Kidney (tissue), 13 donors: ENCODE measurements at regions not wholly inside any gene's neighbourhood (a gene's known extent, or its start where the extent isn't known, plus 50 kb on each side); places are given as distances from the start of the nearest gene placed in this dataset.
"Not testable (repeated sequence)": the region's sequence is repeated elsewhere in the genome, so short reads cannot be mapped to it uniquely, and the experiment has no call there.

Experiments used
- DNase-seq, 5 donors: peaks; one replicate each; pipeline ENCODE4 v3.0.0-alpha.2; 2013 to 2020
- FAIRE-seq: peaks from 2 replicates; lab custom pipeline; 2012; peaks lifted over from hg19 to GRCh38; lab: Jason Lieb, UNC
- H3K27ac ChIP-seq, 2 donors: one replicate each; pipeline ENCODE4 v1.7.0; 2013; ENCODE audit warnings: low read depth in 2 of 2, low read length in 2 of 2, inconsistent platforms in 1 of 2
- H3K27me3 ChIP-seq: one replicate; pipeline ENCODE4 v1.7.1; 2013; ENCODE audit warnings: low read length, inconsistent platforms; ENCODE audit not compliant: control insufficient read depth, insufficient read depth
- H3K36me3 ChIP-seq, 3 donors: one replicate each; pipeline versions ENCODE4 v1.7.0 to v1.7.1; 2013; ENCODE audit warnings: low read length in 3 of 3, control low read depth in 1 of 3, inconsistent platforms in 1 of 3; ENCODE audit not compliant: insufficient read depth in 3 of 3, control insufficient read depth in 2 of 3
- H3K4me1 ChIP-seq, 3 donors: one replicate each; pipeline versions ENCODE4 v1.7.0 to v1.7.1; 2013; ENCODE audit warnings: low read length in 3 of 3, inconsistent platforms in 1 of 3, low read depth in 1 of 3; ENCODE audit not compliant: control insufficient read depth in 2 of 3, insufficient read depth in 2 of 3
- H3K4me3 ChIP-seq, 3 donors: one replicate each; pipeline versions ENCODE4 v1.7.0 to v1.8.1; 2013; ENCODE audit warnings: low read length in 3 of 3, control low read depth in 1 of 3, inconsistent platforms in 1 of 3
- H3K9ac ChIP-seq, 3 donors: one replicate each; pipeline versions ENCODE4 v1.7.0 to v1.7.1; 2013; ENCODE audit warnings: low read length in 3 of 3, control low read depth in 1 of 3, inconsistent platforms in 1 of 3
- H3K9me3 ChIP-seq, 3 donors: one replicate each; pipeline versions ENCODE4 v1.7.0 to v1.7.1; 2013; ENCODE audit warnings: low read length in 3 of 3, control low read depth in 1 of 3, inconsistent platforms in 1 of 3; ENCODE audit not compliant: control insufficient read depth in 2 of 3, insufficient read depth in 1 of 3
- CTCF ChIP-seq: IDR thresholded peaks from 3 replicates; pipeline ENCODE4 v1.5.1; 2012; ENCODE audit warnings: mild to moderate bottlenecking, moderate library complexity, borderline replicate concordance; ENCODE audit not compliant: insufficient read depth; ENCODE audit errors: extremely low read depth
- intact Hi-C: fragments of 100-400 bp; cut with DNase I; formaldehyde crosslinking; loops from one replicate; pipeline ENCODE4 v1.11.1; 2022
- donor health status: control.
- donor health status: control.
- donor health status: control.
- donor health status: control.
- donor health status: control.
- donor health status: DM: yes; HTN: yes; CAD: no.
- donor health status: Normal renal cell carcinoma (clear cell type).

GRCh38 chr6:155765275-155766194, 309.9 kb upstream of the NOX3 start:
- FAIRE-seq (no peak), DNase-seq (peak in 1 of 5 donors; percentile 34)
- Histone ChIP-seq H3K27me3 (no peaks in the 10 kb centered on the region), H3K36me3 (no peaks in the 10 kb centered on the region), H3K4me3 (no peak overlapping the region), H3K4me1 (no peaks in the 10 kb centered on the region), H3K9me3 (no peaks in the 10 kb centered on the region), H3K27ac (no peak overlapping the region), H3K9ac (no peak overlapping the region)
- intact Hi-C loops = no loop called here
- no peak for TF ChIP-seq CTCF

GRCh38 chr6:155762649-155763048, 307.0 kb upstream of the NOX3 start:
- Histone ChIP-seq H3K27ac (no peak overlapping the region), H3K4me3 (no peak overlapping the region), H3K9me3 (no peaks in the 10 kb centered on the region), H3K27me3 (no peaks in the 10 kb centered on the region), H3K36me3 (no peaks in the 10 kb centered on the region), H3K4me1 (no peaks in the 10 kb centered on the region), H3K9ac (no peak overlapping the region)
- TF ChIP-seq CTCF = no peak
- FAIRE-seq (no peak), DNase-seq (no peak)
- intact Hi-C loops = no loop called here

- no peak for FAIRE-seq
- H3K27me3 ChIP-seq = no peaks in the 10 kb centered on the region
- TF ChIP-seq CTCF = no peak
These were observed 299.8 kb upstream of the NOX3 start for GRCh38 chr6:155755452-155755851.

GRCh38 chr6:155748778-155749177, 293.1 kb upstream of the NOX3 start:
- H3K9ac ChIP-seq, H3K36me3 ChIP-seq, H3K4me1 ChIP-seq, H3K27ac ChIP-seq, H3K4me3 ChIP-seq, H3K9me3 ChIP-seq, FAIRE-seq, H3K27me3 ChIP-seq, intact Hi-C loops: not testable (repeated sequence)
- DNase-seq = peak in 4 of 5 donors; percentile 25 to 36 (median 32)

More at GRCh38 chr6:155755452-155755851, 299.8 kb upstream of the NOX3 start:
- no peak overlapping the region for H3K9ac ChIP-seq
- no peaks in the 10 kb centered on the region for H3K9me3 ChIP-seq
- H3K36me3 ChIP-seq = no peaks in the 10 kb centered on the region
- DNase-seq = no peak
- intact Hi-C loops = no loop called here
- H3K4me3 ChIP-seq = no peak overlapping the region
- no peaks in the 10 kb centered on the region for H3K4me1 ChIP-seq
- no peak overlapping the region for H3K27ac ChIP-seq
